ENCODE measurements at regions not wholly inside any gene's neighbourhood (a gene's known extent, or its start where the extent isn't known, plus 50 kb on each side); places are given as distances from the start of the nearest gene placed in this dataset.
"Not testable (repeated sequence)": the region's sequence is repeated elsewhere in the genome, so short reads cannot be mapped to it uniquely, and the experiment has no call there.

DNA sequence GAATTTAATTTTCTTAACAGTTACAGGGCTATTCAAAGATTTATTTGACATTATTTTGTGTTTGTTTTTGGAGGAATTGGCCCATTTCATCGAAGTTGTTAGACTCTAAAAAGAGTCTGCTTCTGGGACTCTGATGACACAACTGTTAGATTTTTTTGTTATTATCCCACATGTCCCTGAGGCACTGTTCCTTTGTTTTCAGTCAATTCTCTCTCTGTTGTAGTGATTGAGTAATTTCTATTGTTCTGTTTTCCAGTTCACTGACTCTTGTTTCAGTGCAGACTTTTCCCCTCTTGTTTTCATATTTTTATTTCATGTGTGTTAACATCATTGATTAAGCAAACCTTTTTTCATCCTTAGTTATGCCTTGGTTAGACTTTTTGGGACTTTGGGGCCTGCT is 325.0 kb downstream of the ZNF326 start:
- in situ Hi-C loops (cut with MboI; ENCODE audit: low pct_unique_long_range_greater_than_20kb in 2 of 9, low sequenced_read_pairs in 9 of 9, unreplicated experiment in 9 of 9): no loop called here
- ATAC-seq (replicated peaks in 6 of 8): no peak
- H3K27ac ChIP-seq: no peak overlapping the region
- H3K4me1 ChIP-seq (replicated peaks in 1 of 2): no peaks in the 10 kb centered on the region
- 0 to 100% (median 60%) methylated on average over 1 of the region's 1 CpG for WGBS, 10 experiments
- H3K4me3 ChIP-seq: no peak overlapping the region

DNA sequence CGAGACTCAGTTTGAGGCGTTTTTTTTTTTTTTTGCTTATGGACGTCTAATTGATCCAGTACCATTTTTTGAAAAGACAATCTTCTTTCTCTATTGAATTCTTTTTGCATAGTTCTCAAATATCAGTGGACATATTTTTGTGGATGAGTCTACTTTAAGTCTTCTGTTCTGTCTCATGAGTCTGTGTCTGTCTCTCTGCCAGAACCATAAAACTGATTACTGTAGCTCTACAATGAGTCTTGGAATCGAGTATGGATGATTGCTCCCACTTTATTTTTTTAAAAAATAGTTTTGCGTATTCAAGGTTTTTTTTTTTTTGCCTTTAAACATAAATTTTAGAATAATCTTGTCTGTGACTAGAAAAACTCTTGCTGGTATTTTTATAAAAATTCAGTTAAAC is 323.5 kb downstream of the ZNF326 start:
- no peak for ATAC-seq (replicated peaks in 6 of 8)
- Histone ChIP-seq H3K27ac (no peak overlapping the region), H3K4me3 (no peak overlapping the region), H3K4me1 (replicated peaks in 1 of 2) (peaks cover 6 to 10% of the 10 kb centered on the region in 2 donors)
- 13 to 91% (median 73%) methylated on average over 4 to 5 of the region's 5 CpGs for WGBS, 10 experiments
- in situ Hi-C loops (cut with MboI; ENCODE audit: low pct_unique_long_range_greater_than_20kb in 2 of 9, low sequenced_read_pairs in 9 of 9, unreplicated experiment in 9 of 9): no loop called here

- 0 to 94% (median 79%) methylated on average over 1 to 4 of the region's 4 CpGs for WGBS, 10 experiments
- Histone ChIP-seq H3K4me1 (replicated peaks in 1 of 2) (peaks cover 6 to 16% of the 10 kb centered on the region in 2 donors), H3K4me3 (no peak overlapping the region), H3K27ac (no peak overlapping the region)
- in situ Hi-C loops (cut with MboI; ENCODE audit: low pct_unique_long_range_greater_than_20kb in 2 of 9, low sequenced_read_pairs in 9 of 9, unreplicated experiment in 9 of 9): no loop called here
- no peak for ATAC-seq (replicated peaks in 6 of 8)
Observed at GRCh38 chr1:90317628-90318027, 322.7 kb downstream of the ZNF326 start.

DNA sequence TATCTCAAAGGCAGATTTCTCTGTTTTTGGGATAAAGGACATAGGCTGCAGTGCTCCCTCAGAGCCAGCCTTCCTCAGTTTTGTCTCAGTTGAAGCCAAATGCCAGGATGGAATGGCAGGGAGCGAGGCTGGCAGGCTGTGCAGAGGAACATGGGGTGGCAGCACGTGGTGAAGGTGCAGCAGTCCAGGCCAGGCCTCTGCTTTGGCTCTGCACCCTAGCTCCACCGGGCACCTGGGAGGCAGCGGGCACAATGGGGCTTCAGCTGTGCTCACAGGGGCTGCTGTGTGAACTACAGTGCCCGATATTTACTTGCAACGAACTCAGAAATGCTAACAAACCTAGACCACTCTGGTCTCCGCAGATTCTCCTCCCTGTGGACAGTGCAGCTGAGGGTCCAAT is 319.6 kb downstream of the ZNF326 start:
- ATAC-seq (replicated peaks in 6 of 8): no peak
- Histone ChIP-seq H3K4me1 (replicated peaks in 1 of 2) (peaks cover 6 to 16% of the 10 kb centered on the region in 2 donors), H3K4me3 (no peak overlapping the region), H3K27ac (no peak overlapping the region)
- 42 to 100% (median 83%) methylated on average over 1 to 5 of the region's 7 CpGs; no CpG with 5 or more reads in 3 of the 10 experiments for WGBS, 10 experiments
- in situ Hi-C loops (cut with MboI; ENCODE audit: low pct_unique_long_range_greater_than_20kb in 2 of 9, low sequenced_read_pairs in 9 of 9, unreplicated experiment in 9 of 9): no loop called here

DNA sequence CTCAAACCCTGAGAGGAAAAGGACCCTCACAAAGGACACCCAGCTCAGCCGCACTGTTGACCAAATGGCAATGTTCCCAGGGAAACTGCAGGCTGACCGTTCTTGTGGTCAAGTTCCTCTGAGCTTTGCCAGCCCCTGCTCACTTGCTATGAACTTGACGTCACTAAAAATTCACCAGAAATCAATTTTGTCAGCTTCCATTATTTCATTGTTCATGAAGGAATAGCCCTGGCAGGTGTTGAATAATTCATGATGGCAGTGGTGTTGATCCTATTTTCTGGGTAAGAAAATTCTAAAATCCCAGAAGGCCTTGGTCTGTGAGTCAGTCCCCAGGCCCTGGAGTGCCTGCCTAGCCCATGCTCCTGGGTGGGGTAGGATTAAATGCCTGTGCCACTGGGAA is 318.9 kb downstream of the ZNF326 start:
- no peak overlapping the region for H3K4me3 ChIP-seq
- WGBS, 10 experiments: 32 to 75% (median 52%) methylated on average over 2 to 3 of the region's 3 CpGs; no CpG with 5 or more reads in 3 of the 10 experiments
- ATAC-seq (replicated peaks in 6 of 8): peak in 5 of 8 experiments; percentile 47 to 68 (median 54)
- peak overlapping the region in 1 of 2 donors; percentile 9 for H3K27ac ChIP-seq
- in situ Hi-C loops (cut with MboI; ENCODE audit: low pct_unique_long_range_greater_than_20kb in 2 of 9, low sequenced_read_pairs in 9 of 9, unreplicated experiment in 9 of 9): no loop called here
- peaks cover 6 to 16% of the 10 kb centered on the region in 2 donors for H3K4me1 ChIP-seq (replicated peaks in 1 of 2)

- peaks cover 6 to 16% of the 10 kb centered on the region in 2 donors for H3K4me1 ChIP-seq (replicated peaks in 1 of 2)
- no peak overlapping the region for H3K4me3 ChIP-seq
- H3K27ac ChIP-seq: no peak overlapping the region
- WGBS, 10 experiments: 17 to 100% (median 80%) methylated on average over 1 to 5 of the region's 5 CpGs; no CpG with 5 or more reads in 1 of the 10 experiments
- in situ Hi-C loops (cut with MboI; ENCODE audit: low pct_unique_long_range_greater_than_20kb in 2 of 9, low sequenced_read_pairs in 9 of 9, unreplicated experiment in 9 of 9): no loop called here
- ATAC-seq (replicated peaks in 6 of 8): peak in 3 of 8 experiments; percentile 24 to 85 (median 51)
Observed at GRCh38 chr1:90309806-90310205, 314.9 kb downstream of the ZNF326 start.

GRCh38 chr1:90308421-90308820 is 313.5 kb downstream of the ZNF326 start:
- ATAC-seq (replicated peaks in 6 of 8): no peak
- no peak overlapping the region for H3K27ac ChIP-seq
- 57 to 83% (median 78%) methylated on average over 1 of the region's 1 CpG; no CpG with 5 or more reads in 6 of the 10 experiments for WGBS, 10 experiments
- H3K4me3 ChIP-seq: no peak overlapping the region
- H3K4me1 ChIP-seq (replicated peaks in 1 of 2): peaks cover 0 to 5% of the 10 kb centered on the region in 2 donors
- in situ Hi-C loops (cut with MboI; ENCODE audit: low pct_unique_long_range_greater_than_20kb in 2 of 9, low sequenced_read_pairs in 9 of 9, unreplicated experiment in 9 of 9): no loop called here

DNA sequence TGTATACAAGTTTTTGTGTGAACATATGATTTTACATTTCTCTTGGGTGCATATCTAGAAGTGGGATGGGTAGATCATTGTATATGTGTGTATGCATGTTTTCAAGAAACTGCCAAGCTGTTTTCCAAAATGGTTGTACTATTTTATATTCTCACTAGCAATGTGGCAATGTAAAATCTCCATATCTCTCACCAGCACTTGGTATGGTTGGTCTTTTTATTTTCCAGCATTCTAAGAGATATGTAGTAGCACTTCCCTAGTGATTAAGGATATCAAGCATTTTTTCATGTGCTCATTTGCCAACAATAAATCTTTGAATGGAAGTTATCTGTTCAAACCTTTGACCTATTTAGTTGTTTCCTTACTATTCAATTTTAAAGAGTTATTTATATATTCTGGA is 310.7 kb downstream of the ZNF326 start:
- Histone ChIP-seq H3K4me3 (no peak overlapping the region), H3K4me1 (replicated peaks in 1 of 2) (no peaks in the 10 kb centered on the region), H3K27ac (no peak overlapping the region)
- in situ Hi-C loops (cut with MboI; ENCODE audit: low pct_unique_long_range_greater_than_20kb in 2 of 9, low sequenced_read_pairs in 9 of 9, unreplicated experiment in 9 of 9): no loop called here
- no peak for ATAC-seq (replicated peaks in 6 of 8)

GRCh38 chr1:90296327-90296726 is 301.4 kb downstream of the ZNF326 start:
- peak in 5 of 8 experiments; percentile 96 to 99 (median 98) for ATAC-seq (replicated peaks in 6 of 8)
- Histone ChIP-seq H3K4me3 (no peak overlapping the region), H3K4me1 (replicated peaks in 1 of 2) (peaks cover 0 to 15% of the 10 kb centered on the region in 2 donors), H3K27ac (no peak overlapping the region)
- in situ Hi-C loops (cut with MboI; ENCODE audit: low pct_unique_long_range_greater_than_20kb in 2 of 9, low sequenced_read_pairs in 9 of 9, unreplicated experiment in 9 of 9): no loop called here
- WGBS, 10 experiments: 0 to 73% (median 38%) methylated on average over 1 to 5 of the region's 5 CpGs; no CpG with 5 or more reads in 6 of the 10 experiments

DNA sequence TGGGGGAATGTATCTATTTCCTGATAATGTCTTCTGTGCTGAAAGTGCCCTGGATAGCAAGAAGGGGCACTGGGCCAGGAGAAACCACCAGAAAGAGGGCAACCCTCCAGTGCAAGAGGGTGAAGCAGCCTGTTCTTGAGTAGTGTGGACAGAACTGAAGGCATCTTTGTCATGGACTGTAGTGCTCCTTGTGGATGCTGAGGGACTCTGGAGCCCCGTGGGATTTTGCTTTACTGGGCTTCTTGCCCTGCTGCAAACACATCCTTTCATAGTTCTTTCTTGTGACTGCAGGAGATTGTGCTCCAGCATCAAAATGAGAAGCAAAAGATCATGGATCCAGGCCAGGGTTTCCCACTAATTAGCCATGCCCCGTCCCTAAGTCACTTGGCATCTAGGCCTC is 300.6 kb downstream of the ZNF326 start:
- Histone ChIP-seq H3K27ac (no peak overlapping the region), H3K4me3 (no peak overlapping the region), H3K4me1 (replicated peaks in 1 of 2) (peaks cover 0 to 15% of the 10 kb centered on the region in 2 donors)
- in situ Hi-C loops (cut with MboI; ENCODE audit: low pct_unique_long_range_greater_than_20kb in 2 of 9, low sequenced_read_pairs in 9 of 9, unreplicated experiment in 9 of 9): no loop called here
- 30 to 82% (median 59%) methylated on average over 1 to 2 of the region's 2 CpGs; no CpG with 5 or more reads in 4 of the 10 experiments for WGBS, 10 experiments
- no peak for ATAC-seq (replicated peaks in 6 of 8)

DNA sequence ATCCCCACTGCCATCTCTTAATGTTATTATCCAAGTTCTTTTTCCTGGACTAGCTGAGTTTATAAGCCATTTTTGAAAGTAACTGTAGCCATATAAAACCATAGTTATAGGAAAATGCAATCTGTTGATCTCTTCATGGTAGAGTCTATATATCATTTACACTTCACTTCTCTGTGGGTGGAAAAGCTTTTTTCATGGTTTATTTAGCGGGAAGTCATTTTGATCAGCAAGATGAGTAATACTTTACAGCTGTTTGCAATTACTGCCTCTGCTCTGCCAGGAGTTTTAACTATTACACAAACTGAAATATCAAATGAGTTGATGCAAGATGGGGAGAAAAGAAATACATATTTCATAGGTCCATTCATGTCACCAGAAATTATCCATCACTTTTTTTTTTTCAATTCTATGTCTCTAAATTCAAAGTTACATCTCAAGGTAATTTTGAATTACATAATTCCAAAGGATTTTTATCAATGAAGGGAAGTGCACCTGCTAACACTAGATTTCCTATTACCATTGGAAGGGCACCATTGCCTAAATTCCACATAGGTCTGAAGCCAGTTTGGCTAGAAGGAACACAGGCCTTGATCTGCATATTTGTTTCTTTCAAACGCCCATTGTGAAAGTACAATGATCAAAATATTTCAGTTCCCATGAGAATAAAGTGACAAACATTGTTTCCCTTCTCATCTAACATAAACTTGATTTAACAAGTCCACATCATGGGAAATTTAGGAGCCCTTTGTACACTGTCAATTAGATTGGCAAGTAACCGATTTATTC is 296.7 kb downstream of the ZNF326 start:
- in situ Hi-C loops (cut with MboI; ENCODE audit: low pct_unique_long_range_greater_than_20kb in 2 of 9, low sequenced_read_pairs in 9 of 9, unreplicated experiment in 9 of 9): no loop called here
- Histone ChIP-seq H3K27ac (no peak overlapping the region), H3K4me1 (replicated peaks in 1 of 2) (peaks cover 0 to 5% of the 10 kb centered on the region in 2 donors), H3K4me3 (no peak overlapping the region)
- ATAC-seq (replicated peaks in 6 of 8): peak in 7 of 8 experiments; percentile 28 to 81 (median 51)
- WGBS, 10 experiments: 8 to 100% (median 84%) methylated on average over 1 to 3 of the region's 3 CpGs

GRCh38 chr1:90282811-90283210 is 287.9 kb downstream of the ZNF326 start:
- ATAC-seq (replicated peaks in 6 of 8): peak in 5 of 8 experiments; percentile 22 to 51 (median 43)
- Histone ChIP-seq H3K27ac (no peak overlapping the region), H3K4me3 (no peak overlapping the region), H3K4me1 (replicated peaks in 1 of 2) (peaks cover 26 to 32% of the 10 kb centered on the region in 2 donors)
- WGBS, 10 experiments: 20 to 64% (median 39%) methylated on average over 1 to 4 of the region's 4 CpGs
- in situ Hi-C loops (cut with MboI; ENCODE audit: low pct_unique_long_range_greater_than_20kb in 2 of 9, low sequenced_read_pairs in 9 of 9, unreplicated experiment in 9 of 9): no loop called here

- in situ Hi-C loops (cut with MboI; ENCODE audit: low pct_unique_long_range_greater_than_20kb in 2 of 9, low sequenced_read_pairs in 9 of 9, unreplicated experiment in 9 of 9); ATAC-seq (replicated peaks in 6 of 8): not testable (repeated sequence)
Observed at GRCh38 chr1:90281886-90282285, 287.0 kb downstream of the ZNF326 start.

GRCh38 chr1:90277270-90277669 is 282.4 kb downstream of the ZNF326 start:
- Histone ChIP-seq H3K27ac (no peak overlapping the region), H3K4me1 (replicated peaks in 1 of 2) (peaks cover 26 to 30% of the 10 kb centered on the region in 2 donors), H3K4me3 (no peak overlapping the region)
- in situ Hi-C loops (cut with MboI; ENCODE audit: low pct_unique_long_range_greater_than_20kb in 2 of 9, low sequenced_read_pairs in 9 of 9, unreplicated experiment in 9 of 9): no loop called here
- peak in 4 of 8 experiments; percentile 41 to 60 (median 56) for ATAC-seq (replicated peaks in 6 of 8)

More at GRCh38 chr1:90281886-90282285, 287.0 kb downstream of the ZNF326 start:
- not testable (repeated sequence) for H3K27ac ChIP-seq, H3K4me3 ChIP-seq
- WGBS, 10 experiments: 10 to 100% (median 100%) methylated on average over 1 of the region's 1 CpG; no CpG with 5 or more reads in 3 of the 10 experiments
- H3K4me1 ChIP-seq (replicated peaks in 1 of 2): peaks cover 26 to 35% of the 10 kb centered on the region in 2 donors

Measured in motor neuron (in vitro differentiated cells).